Left colon (tissue), 2 donors: ENCODE measurements at regions not wholly inside any gene's neighbourhood (a gene's known extent, or its start where the extent isn't known, plus 50 kb on each side); places are given as distances from the start of the nearest gene placed in this dataset.

ENCODE experiments used
- ATAC-seq: fragments of 200-7000 bp; cut with Tn5 transposase; one replicate; pipeline ENCODE4 v1.9.1; 2020; ENCODE audit warnings: mild to moderate bottlenecking, moderate library complexity
- DNase-seq, 2 donors: peaks; one replicate each; pipeline ENCODE4 v3.0.0-alpha.2; 2020
- intact Hi-C, 2 donors: fragments of 100-400 bp; cut with DNase I in 1 of 2; cut with micrococcal nuclease in 1 of 2; formaldehyde crosslinking; loops; one replicate each; pipeline versions ENCODE4 v1.11.2 to v1.14.0; 2022; cut with DNase I, micrococcal nuclease
- donor health status: DM: no; HTN: no; CAD: no.
- donor health status: DM: yes; HTN: yes; CAD: no.

- intact Hi-C loops = loop anchor here in 1 of 2 donors (10.0 kb wide), 1 partner anchor 572 kb away; no protein-coding TSS in a partner anchor
- no peak for ATAC-seq
- no peak for DNase-seq
Observed at GRCh38 chr4:156473151-156473550, 498.4 kb downstream of the PDGFC start.

GRCh38 chr4:156472624-156473023, 499.0 kb downstream of the PDGFC start:
- DNase-seq (no peak), ATAC-seq (no peak)
- intact Hi-C loops = loop anchor here in 1 of 2 donors (10.0 kb wide), 1 partner anchor 572 kb away; no protein-coding TSS in a partner anchor

GRCh38 chr4:156459584-156459983, 505.9 kb upstream of the CTSO start:
- ATAC-seq = no peak
- intact Hi-C loops = no loop called here
- DNase-seq = no peak

DNA sequence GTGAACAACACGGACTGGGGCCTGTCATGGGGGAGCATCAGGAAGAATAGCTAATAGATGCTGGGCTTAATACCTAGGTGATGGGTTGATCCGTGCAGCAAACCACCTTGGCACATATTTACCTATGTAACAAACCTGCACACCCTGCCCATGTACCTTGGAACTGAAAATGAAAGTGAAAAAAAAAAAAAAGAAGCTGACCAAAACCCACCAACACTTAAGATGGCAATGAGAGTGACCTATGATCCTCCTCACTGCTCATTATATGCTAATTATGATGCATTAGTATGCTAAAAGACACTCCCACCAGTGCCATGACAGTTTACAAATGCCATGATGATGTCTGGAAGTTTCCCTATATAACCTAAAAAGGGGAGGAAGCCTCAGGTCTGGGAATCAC, 503.2 kb upstream of the CTSO start:
- DNase-seq = no peak
- ATAC-seq = no peak
- intact Hi-C loops = no loop called here

- DNase-seq (no peak), ATAC-seq (no peak)
- intact Hi-C loops = no loop called here
Observed at GRCh38 chr4:156443488-156443887, 489.8 kb upstream of the CTSO start.

GRCh38 chr4:156442912-156443311, 489.2 kb upstream of the CTSO start:
- DNase-seq (no peak), ATAC-seq (no peak)
- intact Hi-C loops = no loop called here

DNA sequence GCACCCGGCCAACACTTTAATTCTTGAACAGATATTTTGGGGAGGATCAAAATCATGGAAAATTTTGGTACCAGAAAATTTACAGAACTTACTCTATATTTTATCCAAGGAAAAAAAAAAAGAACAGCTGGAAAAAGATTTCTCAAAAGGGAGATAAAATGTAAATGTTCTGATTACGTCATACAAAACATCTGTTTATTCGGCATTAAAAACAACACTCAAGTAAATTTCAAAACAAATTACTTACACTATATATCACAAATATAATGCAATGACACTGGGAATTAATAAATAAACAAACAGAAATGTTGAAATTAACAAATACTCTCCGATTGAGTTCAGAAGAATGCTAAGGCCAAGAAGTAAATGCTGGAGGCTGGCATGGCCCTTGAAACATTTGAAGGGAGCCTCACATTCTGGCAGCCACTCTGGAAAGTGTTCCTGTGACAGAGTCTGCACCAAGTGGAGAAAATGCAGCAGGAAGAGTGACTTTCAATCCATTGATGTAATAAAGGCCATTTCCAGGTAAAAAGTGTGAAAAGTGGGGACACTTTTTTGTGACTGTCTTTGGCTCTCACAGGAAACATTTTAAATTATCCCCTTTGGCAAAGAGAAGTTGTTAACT, 486.0 kb upstream of the CTSO start:
- no peak for DNase-seq
- ATAC-seq = no peak
- intact Hi-C loops = no loop called here

DNA sequence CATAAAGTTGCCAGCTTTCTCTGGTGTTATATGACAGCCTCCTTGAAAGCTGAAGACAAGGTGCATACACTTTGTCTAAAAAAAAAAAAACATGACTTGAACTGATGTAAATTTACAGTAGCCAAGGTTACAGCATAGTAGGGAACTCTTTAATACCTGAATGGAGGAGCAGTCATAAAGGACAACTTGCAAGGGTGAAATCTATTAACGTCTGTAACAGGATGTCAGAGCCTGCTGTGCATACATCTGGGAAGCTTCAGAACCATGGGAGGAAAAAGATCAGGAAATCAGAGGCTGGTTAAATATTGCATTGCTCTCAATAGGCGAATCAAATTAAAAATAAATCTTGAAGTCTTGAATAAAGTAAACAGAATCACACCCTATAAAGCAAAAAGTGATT, 484.0 kb upstream of the CTSO start:
- intact Hi-C loops = no loop called here
- ATAC-seq (no peak), DNase-seq (no peak)

DNA sequence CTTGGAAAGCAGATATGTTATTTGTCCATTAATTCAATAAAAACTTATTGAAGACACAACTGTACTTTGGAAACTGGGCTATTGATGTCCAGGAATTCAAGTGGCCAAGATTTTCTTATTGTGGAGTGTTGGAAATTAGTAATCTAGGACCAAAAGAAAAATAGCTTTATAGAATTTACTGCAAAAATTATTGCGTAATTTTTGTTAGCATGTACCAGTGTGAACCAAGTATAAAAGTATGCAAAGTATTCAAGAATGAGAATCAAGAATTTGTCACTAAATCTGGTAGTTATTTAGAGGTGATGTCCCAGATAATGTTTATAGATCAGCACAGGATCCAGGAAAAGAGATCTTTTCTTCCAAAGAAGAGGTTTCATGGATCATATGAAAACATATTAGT, 468.9 kb upstream of the CTSO start:
- no peak for ATAC-seq
- DNase-seq = no peak
- intact Hi-C loops = no loop called here

DNA sequence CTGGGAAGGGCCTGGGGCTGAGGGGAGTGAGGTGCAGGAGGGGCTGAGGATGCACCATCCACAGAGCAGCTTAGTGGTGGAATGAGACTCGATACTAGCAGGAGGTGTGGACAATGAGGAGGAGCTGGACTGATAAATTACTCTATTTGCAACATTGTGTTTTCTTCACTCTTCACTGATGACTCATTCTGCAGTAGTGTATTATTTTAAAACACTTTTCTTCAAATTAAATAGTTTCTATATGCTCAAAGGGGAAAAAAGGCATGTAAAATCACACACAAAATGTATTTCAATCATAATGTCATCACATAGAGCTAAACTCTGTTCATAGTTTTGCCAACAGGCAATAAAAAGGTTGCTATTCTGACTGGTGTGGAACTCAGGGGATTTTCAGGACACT, 467.0 kb upstream of the CTSO start:
- ATAC-seq (no peak), DNase-seq (no peak)
- intact Hi-C loops = no loop called here

- intact Hi-C loops = no loop called here
- DNase-seq (no peak), ATAC-seq (no peak)
Observed at GRCh38 chr4:156419080-156419685, 465.5 kb upstream of the CTSO start.

GRCh38 chr4:156414406-156414805, 460.7 kb upstream of the CTSO start:
- intact Hi-C loops = no loop called here
- ATAC-seq = no peak
- no peak for DNase-seq

DNA sequence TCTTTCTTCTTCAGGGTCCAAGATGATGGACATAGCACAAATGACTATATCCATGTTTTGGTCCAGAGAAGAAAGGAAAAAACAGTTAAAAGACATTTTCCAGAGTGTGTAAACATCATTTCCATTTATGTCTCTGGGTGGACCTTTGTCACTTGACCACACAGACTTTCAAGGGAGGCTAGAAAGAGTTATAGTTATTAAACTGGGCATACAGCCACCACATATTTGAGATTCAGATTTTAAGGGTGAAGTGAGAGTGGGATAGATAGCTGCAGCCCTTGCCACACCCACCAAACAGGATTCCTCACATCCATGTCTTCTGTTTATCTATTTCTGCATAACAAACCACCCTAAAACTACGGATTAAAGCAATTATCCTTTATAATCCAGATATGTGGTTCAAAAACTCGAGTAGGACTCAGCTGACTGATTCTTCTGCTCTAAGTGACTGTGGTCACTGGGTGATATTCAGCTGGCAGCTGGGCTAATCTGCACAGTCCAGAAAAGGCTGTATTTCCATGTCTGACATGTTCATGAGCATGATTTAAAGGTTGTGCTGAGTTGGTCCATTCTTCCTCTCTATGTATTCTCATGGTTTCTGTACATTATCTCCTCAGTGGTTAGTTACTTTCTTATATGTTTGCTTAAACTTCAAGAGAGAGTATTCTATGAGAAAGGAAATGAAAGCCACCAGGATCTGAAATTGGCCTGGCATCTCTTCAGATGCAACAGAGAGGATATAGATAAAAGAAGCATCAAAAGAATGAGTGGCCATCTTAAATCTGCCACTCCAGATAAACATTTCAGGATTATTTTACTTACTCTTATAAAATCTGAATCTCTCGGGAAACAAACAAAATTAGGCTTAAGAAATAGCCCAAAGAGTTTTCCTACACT, 459.8 kb upstream of the CTSO start:
- intact Hi-C loops = no loop called here
- DNase-seq (no peak), ATAC-seq (no peak)

GRCh38 chr4:156411531-156411930, 457.9 kb upstream of the CTSO start:
- no peak for DNase-seq
- intact Hi-C loops = no loop called here
- no peak for ATAC-seq

DNA sequence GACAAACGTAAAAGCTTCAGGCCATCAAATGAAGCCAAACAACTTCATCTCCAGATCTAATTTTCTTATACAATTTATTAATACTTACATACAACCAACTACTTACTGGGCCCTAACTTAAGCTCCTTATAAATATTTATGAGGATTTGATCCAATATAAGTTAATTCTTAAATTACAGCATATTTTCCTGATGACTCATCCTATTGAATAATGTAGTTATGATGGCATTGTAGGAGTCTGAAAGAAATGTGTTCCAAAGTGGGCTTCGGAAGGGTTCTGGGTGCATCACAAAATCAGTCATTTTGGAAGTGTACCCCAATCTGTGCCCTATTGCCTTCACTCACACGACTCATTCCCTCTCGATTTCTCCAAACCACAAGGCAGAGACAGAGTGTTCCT, 455.1 kb upstream of the CTSO start:
- ATAC-seq = no peak
- DNase-seq = no peak
- intact Hi-C loops = no loop called here

GRCh38 chr4:156401371-156401770, 447.7 kb upstream of the CTSO start:
- ATAC-seq (no peak), DNase-seq (no peak)
- intact Hi-C loops = no loop called here

GRCh38 chr4:156396534-156396933, 442.9 kb upstream of the CTSO start:
- ATAC-seq (no peak), DNase-seq (no peak)
- intact Hi-C loops = no loop called here

DNA sequence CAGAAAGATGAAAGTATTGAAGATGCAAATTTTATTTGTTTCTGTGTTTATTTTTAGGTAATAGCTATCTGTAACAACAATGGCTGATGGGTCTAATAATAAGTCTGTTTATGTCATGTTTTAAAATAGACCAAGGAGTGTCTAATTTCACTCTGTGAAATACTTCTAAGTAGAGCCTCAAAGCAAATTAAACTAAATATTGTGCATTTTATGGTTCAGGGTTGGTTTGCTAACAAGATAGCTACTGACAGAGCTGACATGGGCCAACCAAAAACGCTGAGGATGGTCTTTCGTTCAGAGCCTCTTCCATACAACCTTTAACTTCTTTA, 437.6 kb upstream of the CTSO start:
- ATAC-seq = no peak
- intact Hi-C loops = no loop called here
- no peak for DNase-seq

DNA sequence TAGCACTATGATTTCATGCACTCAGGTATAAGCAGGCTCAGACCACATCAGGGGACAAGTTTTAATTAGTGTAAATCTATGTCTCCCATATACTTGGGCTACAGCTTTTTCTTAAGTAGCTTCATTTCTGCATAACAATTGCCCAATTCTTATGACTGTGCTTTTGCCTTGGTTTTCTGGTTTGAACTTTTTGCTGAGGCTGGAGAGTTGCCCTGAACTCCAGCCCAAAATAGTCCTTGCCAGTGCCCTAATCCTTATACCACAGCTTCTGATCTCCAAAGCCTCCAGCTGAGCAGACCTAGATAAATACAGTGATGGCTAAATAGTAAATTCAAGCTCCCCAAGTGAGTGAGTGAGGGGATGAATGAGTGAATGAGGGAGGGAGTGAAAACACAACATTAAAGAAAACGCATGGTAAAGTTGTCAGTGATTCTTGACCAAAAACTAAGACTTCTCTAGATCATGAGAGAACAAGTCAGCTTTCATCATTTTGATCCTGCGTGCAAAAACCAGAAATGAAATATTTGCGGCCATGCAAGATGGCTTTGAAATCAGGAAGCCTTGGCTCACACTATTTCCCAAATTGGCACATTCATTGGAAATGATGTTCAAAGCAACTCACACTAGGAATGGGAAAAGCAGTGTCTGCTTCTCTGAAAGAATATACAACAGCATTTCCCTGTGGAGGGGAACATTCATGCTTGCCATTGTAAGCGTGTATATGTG, 437.1 kb upstream of the CTSO start:
- no peak for DNase-seq
- intact Hi-C loops = no loop called here
- ATAC-seq = no peak

DNA sequence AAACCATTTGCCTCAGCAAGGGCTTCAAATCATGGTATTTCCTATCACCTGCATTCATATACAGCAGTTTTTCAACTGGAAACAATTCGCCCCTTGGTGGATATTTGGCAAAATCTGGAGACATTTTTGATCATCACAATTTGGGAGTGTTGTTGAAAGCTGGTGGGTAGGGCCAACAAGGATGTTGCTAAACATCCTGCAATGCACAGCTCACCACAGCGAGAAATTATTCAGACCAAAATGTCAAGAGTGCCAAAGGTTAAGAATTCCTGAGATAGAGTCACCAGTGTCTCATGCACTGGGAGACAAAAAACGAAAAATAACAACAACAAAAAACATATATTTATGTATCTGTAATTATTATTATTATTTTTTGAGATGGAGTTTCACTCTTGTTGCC, 435.2 kb upstream of the CTSO start:
- ATAC-seq (no peak), DNase-seq (no peak)
- intact Hi-C loops = no loop called here
